ENCODE measurements at regions not wholly inside any gene's neighbourhood (a gene's known extent, or its start where the extent isn't known, plus 50 kb on each side); places are given as distances from the start of the nearest gene placed in this dataset.

- TF ChIP-seq EZH2 (IDR thresholded peaks at IDR 0.05; ENCODE audit: borderline replicate concordance) (no peak), CTCF (IDR thresholded peaks at IDR 0.05; ENCODE audit: poor library complexity) (no peak)
Observed at GRCh38 chr2:76274676-76275075, 564.0 kb upstream of the GCFC2 start.

All from hepatocyte (in vitro differentiated cells).